ENCODE measurements at regions not wholly inside any gene's neighbourhood (a gene's known extent, or its start where the extent isn't known, plus 50 kb on each side); places are given as distances from the start of the nearest gene placed in this dataset.

DNA sequence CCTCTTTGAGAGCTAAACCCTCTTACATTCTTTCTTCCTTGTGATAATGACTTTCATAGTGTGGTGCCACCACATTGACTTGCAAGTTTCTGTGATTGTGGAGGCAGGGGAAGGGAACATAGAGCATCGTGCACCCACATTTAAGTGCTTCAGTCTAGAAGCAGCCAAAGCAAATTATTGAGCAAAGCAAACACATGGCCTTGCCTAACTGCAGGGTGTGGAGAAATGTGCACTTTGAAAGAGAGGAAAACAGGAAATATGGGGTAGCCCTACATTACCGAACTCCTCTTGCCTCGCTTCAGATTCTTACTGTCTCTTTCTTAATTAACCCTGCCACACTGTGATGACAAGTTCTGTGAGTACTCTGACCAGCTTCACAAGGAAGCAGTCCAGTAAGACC lies 814.6 kb downstream of the SLC4A3 start:
- Histone ChIP-seq H3K79me2 (ENCODE audit: low read length) (no peaks in the 10 kb centered on the region), H3K4me2 (ENCODE audit: low read length) (no peak overlapping the region), H3K36me3 (ENCODE audit: low read depth, low read length) (no peaks in the 10 kb centered on the region), H3K9me3 (ENCODE audit: low read length) (no peaks in the 10 kb centered on the region), H3K9me2 (replicated peaks; ENCODE audit: low read length) (no peaks in the 10 kb centered on the region), H4K20me1 (ENCODE audit: low read length) (no peaks in the 10 kb centered on the region), H3F3A (ENCODE audit: low read length, unreplicated experiment) (no peaks in the 10 kb centered on the region), H2AFZ (ENCODE audit: low read length) (no peak overlapping the region), H3K27ac (ENCODE audit: low read length) (no peak overlapping the region), H3K9ac (ENCODE audit: low read length) (no peak overlapping the region), H3K4me3 (ENCODE audit: low read length) (no peak overlapping the region), H3K27me3 (ENCODE audit: low read length) (no peaks in the 10 kb centered on the region), H3K4me1 (ENCODE audit: insufficient read depth, low read length) (peaks cover 26% of the 10 kb centered on the region)
- TF ChIP-seq EZH2phosphoT487 (IDR thresholded peaks at IDR 0.05; ENCODE audit: borderline replicate concordance, low read length), result no peak
- TF ChIP-seq, protein P1, sequence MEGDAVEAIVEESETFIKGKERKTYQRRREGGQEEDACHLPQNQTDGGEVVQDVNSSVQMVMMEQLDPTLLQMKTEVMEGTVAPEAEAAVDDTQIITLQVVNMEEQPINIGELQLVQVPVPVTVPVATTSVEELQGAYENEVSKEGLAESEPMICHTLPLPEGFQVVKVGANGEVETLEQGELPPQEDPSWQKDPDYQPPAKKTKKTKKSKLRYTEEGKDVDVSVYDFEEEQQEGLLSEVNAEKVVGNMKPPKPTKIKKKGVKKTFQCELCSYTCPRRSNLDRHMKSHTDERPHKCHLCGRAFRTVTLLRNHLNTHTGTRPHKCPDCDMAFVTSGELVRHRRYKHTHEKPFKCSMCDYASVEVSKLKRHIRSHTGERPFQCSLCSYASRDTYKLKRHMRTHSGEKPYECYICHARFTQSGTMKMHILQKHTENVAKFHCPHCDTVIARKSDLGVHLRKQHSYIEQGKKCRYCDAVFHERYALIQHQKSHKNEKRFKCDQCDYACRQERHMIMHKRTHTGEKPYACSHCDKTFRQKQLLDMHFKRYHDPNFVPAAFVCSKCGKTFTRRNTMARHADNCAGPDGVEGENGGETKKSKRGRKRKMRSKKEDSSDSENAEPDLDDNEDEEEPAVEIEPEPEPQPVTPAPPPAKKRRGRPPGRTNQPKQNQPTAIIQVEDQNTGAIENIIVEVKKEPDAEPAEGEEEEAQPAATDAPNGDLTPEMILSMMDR (conservative IDR thresholded peaks at IDR 0.05; ENCODE audit: low read depth, low read length), result no peak
- no peak for TF ChIP-seq EZH2 (IDR thresholded peaks at IDR 0.05; ENCODE audit: low read length, unreplicated experiment)
- DNase-seq (no peak), ATAC-seq (no peak)
- CTCF ChIA-PET, result no interaction called here
- BruUV-seq (replicated peaks), result no TSS peak
- intact Hi-C loops (cut with micrococcal nuclease), result no loop called here
- POLR2A ChIA-PET (ENCODE audit: unreplicated experiment), result no interaction called here

DNA sequence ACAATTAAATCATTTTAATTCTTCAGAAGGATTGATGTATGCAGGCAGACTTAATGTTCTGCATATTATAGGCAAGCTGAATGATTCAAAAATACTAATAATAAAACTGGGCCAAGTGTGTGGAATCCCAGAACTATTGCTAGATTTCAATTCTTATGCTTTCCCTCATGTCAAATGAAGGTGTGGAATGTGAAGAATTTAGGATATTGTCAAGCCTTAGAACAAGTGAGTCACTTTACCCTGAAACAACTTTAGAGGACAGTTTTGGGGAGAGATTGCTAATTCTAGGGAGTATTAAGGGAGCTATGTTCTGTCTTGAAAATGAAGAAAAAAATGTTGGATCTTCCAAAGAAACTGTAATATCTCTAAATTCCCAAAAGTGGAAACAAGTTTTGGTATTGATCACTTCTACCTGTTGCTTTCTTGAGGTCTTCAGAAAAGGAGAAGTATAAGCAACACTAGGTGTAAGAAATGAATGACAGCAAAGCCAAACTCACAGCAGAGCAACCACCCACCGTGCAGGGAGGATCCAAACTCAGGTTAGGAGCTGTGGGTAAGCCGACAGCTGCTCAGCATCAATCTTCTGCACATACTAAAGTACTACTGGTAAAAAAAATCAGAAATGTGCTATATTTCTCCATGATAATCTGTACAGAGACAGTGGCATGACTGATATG lies 818.1 kb downstream of the SLC4A3 start:
- Histone ChIP-seq H3K9me3 (ENCODE audit: low read length) (no peaks in the 10 kb centered on the region), H3K4me1 (ENCODE audit: insufficient read depth, low read length) (peaks cover 12% of the 10 kb centered on the region), H3K27ac (ENCODE audit: low read length) (no peak overlapping the region), H3K9ac (ENCODE audit: low read length) (no peak overlapping the region), H4K20me1 (ENCODE audit: low read length) (no peaks in the 10 kb centered on the region), H3K27me3 (ENCODE audit: low read length) (no peaks in the 10 kb centered on the region), H3K4me2 (ENCODE audit: low read length) (no peak overlapping the region), H3K36me3 (ENCODE audit: low read depth, low read length) (no peaks in the 10 kb centered on the region), H2AFZ (ENCODE audit: low read length) (no peak overlapping the region), H3F3A (ENCODE audit: low read length, unreplicated experiment) (no peaks in the 10 kb centered on the region), H3K4me3 (ENCODE audit: low read length) (no peak overlapping the region), H3K79me2 (ENCODE audit: low read length) (no peaks in the 10 kb centered on the region), H3K9me2 (replicated peaks; ENCODE audit: low read length) (no peaks in the 10 kb centered on the region)
- TF ChIP-seq EZH2 (IDR thresholded peaks at IDR 0.05; ENCODE audit: low read length, unreplicated experiment), result no peak
- TF ChIP-seq, protein P1 (conservative IDR thresholded peaks at IDR 0.05; ENCODE audit: low read depth, low read length), result no peak
- no peak for TF ChIP-seq EZH2phosphoT487 (IDR thresholded peaks at IDR 0.05; ENCODE audit: borderline replicate concordance, low read length)
- ChIA-PET POLR2A (ENCODE audit: unreplicated experiment) (no interaction called here), CTCF (no interaction called here)
- intact Hi-C loops (cut with micrococcal nuclease), result no loop called here
- peak; percentile 7 for DNase-seq
- no peak for ATAC-seq
- no TSS peak for BruUV-seq (replicated peaks)

DNA sequence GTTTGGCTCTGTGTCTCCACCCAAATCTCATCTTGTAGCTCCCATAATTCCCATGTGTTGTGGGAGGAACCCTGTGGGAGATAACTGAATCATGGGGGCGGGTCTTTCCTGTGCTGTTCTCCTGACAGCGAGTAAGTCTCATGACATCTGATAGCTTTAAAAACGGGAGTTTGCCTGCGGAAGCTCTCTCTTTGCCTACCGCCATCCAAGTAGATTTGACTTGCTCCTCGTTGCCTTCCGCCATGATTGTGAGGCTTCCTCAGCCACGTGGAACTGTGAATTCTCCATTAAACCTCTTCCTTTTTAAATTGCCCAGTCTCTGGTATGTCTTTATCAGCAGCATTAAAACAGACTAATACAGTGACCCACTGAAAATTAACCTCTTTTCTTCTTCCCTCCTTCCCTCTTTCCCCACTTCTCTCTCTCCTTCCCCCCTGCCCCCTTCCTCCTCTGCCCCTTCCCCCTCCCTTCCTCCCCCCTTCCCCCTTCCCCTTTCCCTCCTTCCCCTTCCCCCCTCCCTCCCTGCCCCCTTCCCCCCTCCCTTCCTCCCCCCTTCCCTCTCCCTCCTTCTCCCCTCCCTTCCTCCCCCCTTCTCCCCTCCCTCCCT lies 818.8 kb downstream of the SLC4A3 start:
- Histone ChIP-seq H3F3A (ENCODE audit: low read length, unreplicated experiment) (no peaks in the 10 kb centered on the region), H3K9me3 (ENCODE audit: low read length) (no peaks in the 10 kb centered on the region), H3K27ac (ENCODE audit: low read length) (no peak overlapping the region), H2AFZ (ENCODE audit: low read length) (no peak overlapping the region), H3K36me3 (ENCODE audit: low read depth, low read length) (no peaks in the 10 kb centered on the region), H3K4me2 (ENCODE audit: low read length) (no peak overlapping the region), H3K4me1 (ENCODE audit: insufficient read depth, low read length) (peaks cover 12% of the 10 kb centered on the region), H4K20me1 (ENCODE audit: low read length) (no peaks in the 10 kb centered on the region), H3K9ac (ENCODE audit: low read length) (no peak overlapping the region), H3K27me3 (ENCODE audit: low read length) (no peaks in the 10 kb centered on the region), H3K79me2 (ENCODE audit: low read length) (no peaks in the 10 kb centered on the region), H3K4me3 (ENCODE audit: low read length) (no peak overlapping the region), H3K9me2 (replicated peaks; ENCODE audit: low read length) (no peaks in the 10 kb centered on the region)
- ATAC-seq (no peak), DNase-seq (no peak)
- no TSS peak for BruUV-seq (replicated peaks)
- ChIA-PET CTCF (no interaction called here), POLR2A (ENCODE audit: unreplicated experiment) (no interaction called here)
- intact Hi-C loops (cut with micrococcal nuclease), result no loop called here
- TF ChIP-seq EZH2 (IDR thresholded peaks at IDR 0.05; ENCODE audit: low read length, unreplicated experiment) (no peak), EZH2phosphoT487 (IDR thresholded peaks at IDR 0.05; ENCODE audit: borderline replicate concordance, low read length) (no peak)
- TF ChIP-seq, protein P1 (conservative IDR thresholded peaks at IDR 0.05; ENCODE audit: low read depth, low read length), result no peak
